Thymus (tissue), 11 donors: ENCODE measurements at regions not wholly inside any gene's neighbourhood (a gene's known extent, or its start where the extent isn't known, plus 50 kb on each side); places are given as distances from the start of the nearest gene placed in this dataset.
"Not testable (repeated sequence)": the region's sequence is repeated elsewhere in the genome, so short reads cannot be mapped to it uniquely, and the experiment has no call there.

ENCODE experiments used
- DNase-seq, 9 donors: peaks; one replicate each; pipeline ENCODE4 v3.0.0-alpha.2; 2013; ENCODE audit warnings: low spot score in 9 of 9, low read depth in 6 of 9, missing footprints in 1 of 9
- H3K27ac ChIP-seq, 2 donors: one replicate each; pipeline ENCODE4 v1.5.1; 2013; ENCODE audit warnings: control low read depth in 1 of 2, low read depth in 1 of 2, low read length in 1 of 2, mild to moderate bottlenecking in 1 of 2, moderate library complexity in 1 of 2
- H3K27me3 ChIP-seq, 2 donors: one replicate each; pipeline ENCODE4 v1.5.1; 2013; ENCODE audit warnings: low read length in 1 of 2; ENCODE audit not compliant: control insufficient read depth in 2 of 2, insufficient read depth in 1 of 2
- H3K36me3 ChIP-seq, 2 donors: one replicate each; pipeline ENCODE4 v1.5.1; 2013; ENCODE audit warnings: low read length in 1 of 2, mild to moderate bottlenecking in 1 of 2, moderate library complexity in 1 of 2; ENCODE audit not compliant: control insufficient read depth in 2 of 2, insufficient read depth in 2 of 2
- H3K4me1 ChIP-seq, 2 donors: one replicate each; pipeline ENCODE4 v1.5.1; 2013; ENCODE audit warnings: low read length in 2 of 2; ENCODE audit not compliant: control insufficient read depth in 2 of 2, insufficient read depth in 2 of 2
- H3K4me3 ChIP-seq, 2 donors: one replicate each; pipeline ENCODE4 v1.5.1; 2013; ENCODE audit warnings: low read length in 2 of 2, control low read depth in 1 of 2, mild to moderate bottlenecking in 1 of 2
- H3K9me3 ChIP-seq, 2 donors: one replicate each; pipeline ENCODE4 v1.5.1; 2013; ENCODE audit warnings: low read length in 1 of 2, mild to moderate bottlenecking in 1 of 2; ENCODE audit not compliant: control insufficient read depth in 2 of 2, insufficient read depth in 1 of 2
- WGBS: extraction: QIAGEN DNeasy Blood & Tissue Kit; methylation state at CpG from one replicate; pipeline ENCODE4 v1.1.7; 2013; 5-methylcytosine and 5-hydroxymethylcytosine counted together
- donor health status: healthy.

GRCh38 chr15:87740655-87741344 is 515.7 kb downstream of the NTRK3 start:
- DNase-seq = no peak
- Histone ChIP-seq H3K9me3 (no peaks in the 10 kb centered on the region), H3K27ac (no peak overlapping the region), H3K4me1 (no peaks in the 10 kb centered on the region), H3K4me3 (no peak overlapping the region), H3K36me3 (no peaks in the 10 kb centered on the region), H3K27me3 (no peaks in the 10 kb centered on the region)
- WGBS = 92% methylated on average over 5 of the region's 5 CpGs

GRCh38 chr15:87739866-87740265 is 516.7 kb downstream of the NTRK3 start:
- Histone ChIP-seq H3K27me3 (no peaks in the 10 kb centered on the region), H3K9me3 (peaks cover 2 to 3% of the 10 kb centered on the region in 2 donors), H3K4me3 (no peak overlapping the region), H3K4me1 (no peaks in the 10 kb centered on the region), H3K36me3 (no peaks in the 10 kb centered on the region), H3K27ac (no peak overlapping the region)
- no peak for DNase-seq
- 89% methylated on average over 2 of the region's 2 CpGs for WGBS

GRCh38 chr15:87739081-87739480 is 517.5 kb downstream of the NTRK3 start:
- Histone ChIP-seq H3K9me3 (peaks cover 2 to 3% of the 10 kb centered on the region in 2 donors), H3K4me1 (no peaks in the 10 kb centered on the region), H3K27me3 (no peaks in the 10 kb centered on the region), H3K4me3 (no peak overlapping the region), H3K36me3 (no peaks in the 10 kb centered on the region), H3K27ac (no peak overlapping the region)
- DNase-seq = no peak
- 92% methylated on average over 4 of the region's 4 CpGs for WGBS

- not testable (repeated sequence) for H3K36me3 ChIP-seq, DNase-seq, H3K4me3 ChIP-seq, H3K27ac ChIP-seq, H3K9me3 ChIP-seq, H3K4me1 ChIP-seq, H3K27me3 ChIP-seq
- 97% methylated on average over 4 of the region's 4 CpGs for WGBS
Observed at GRCh38 chr15:87737460-87737859, 519.1 kb downstream of the NTRK3 start.

GRCh38 chr15:87736891-87737389 is 519.6 kb downstream of the NTRK3 start:
- Histone ChIP-seq H3K27ac (no peak overlapping the region), H3K4me3 (no peak overlapping the region), H3K4me1 (no peaks in the 10 kb centered on the region), H3K9me3 (peaks cover 3% of the 10 kb centered on the region in 2 donors), H3K27me3 (no peaks in the 10 kb centered on the region), H3K36me3 (no peaks in the 10 kb centered on the region)
- no peak for DNase-seq
- 38% methylated on average over 4 of the region's 4 CpGs for WGBS

GRCh38 chr15:87736401-87736800 is 520.1 kb downstream of the NTRK3 start:
- Histone ChIP-seq H3K27ac (no peak overlapping the region), H3K9me3 (peaks cover 3% of the 10 kb centered on the region in 2 donors), H3K4me3 (no peak overlapping the region), H3K27me3 (no peaks in the 10 kb centered on the region), H3K36me3 (no peaks in the 10 kb centered on the region), H3K4me1 (no peaks in the 10 kb centered on the region)
- no peak for DNase-seq
- WGBS = 96% methylated on average over 3 of the region's 3 CpGs

GRCh38 chr15:87735522-87735921 is 521.0 kb downstream of the NTRK3 start:
- H3K9me3 ChIP-seq = peaks cover 3% of the 10 kb centered on the region in 2 donors
- WGBS = 94% methylated on average over 8 of the region's 8 CpGs
- H3K4me3 ChIP-seq = no peak overlapping the region
- no peaks in the 10 kb centered on the region for H3K27me3 ChIP-seq
- no peak overlapping the region for H3K27ac ChIP-seq
- DNase-seq = no peak
- H3K36me3 ChIP-seq = no peaks in the 10 kb centered on the region
- H3K4me1 ChIP-seq = no peaks in the 10 kb centered on the region

- DNase-seq = no peak
- Histone ChIP-seq H3K4me1 (no peaks in the 10 kb centered on the region), H3K27me3 (no peaks in the 10 kb centered on the region), H3K27ac (no peak overlapping the region), H3K9me3 (peaks cover 3% of the 10 kb centered on the region in 2 donors), H3K4me3 (no peak overlapping the region), H3K36me3 (no peaks in the 10 kb centered on the region)
- 90% methylated on average over 11 of the region's 11 CpGs for WGBS
Observed at GRCh38 chr15:87734571-87735373, 521.8 kb downstream of the NTRK3 start.

- H3K36me3 ChIP-seq = no peaks in the 10 kb centered on the region
- H3K27ac ChIP-seq = no peak overlapping the region
- no peak overlapping the region for H3K4me3 ChIP-seq
- no peaks in the 10 kb centered on the region for H3K4me1 ChIP-seq
- no peak for DNase-seq
- WGBS = 92% methylated on average over 5 of the region's 5 CpGs
- no peaks in the 10 kb centered on the region for H3K27me3 ChIP-seq
- peaks cover 3% of the 10 kb centered on the region in 2 donors for H3K9me3 ChIP-seq
Observed at GRCh38 chr15:87733977-87734376, 522.6 kb downstream of the NTRK3 start.
